CD4-positive, CD25-positive, alpha-beta regulatory T cell (primary cell): ENCODE measurements at regions not wholly inside any gene's neighbourhood (a gene's known extent, or its start where the extent isn't known, plus 50 kb on each side); places are given as distances from the start of the nearest gene placed in this dataset.

Source experiments
- ATAC-seq, 2 donors: fragments of 150-1000 bp; cut with Tn5 transposase; one replicate each; pipeline ENCODE4 v1.10.0; 2021; ENCODE audit warnings: low read depth in 2 of 2, moderate number of reproducible peaks in 2 of 2, moderate library complexity in 1 of 2
- DNase-seq, 3 donors: peaks; one replicate each; pipeline versions ENCODE4 v3.0.0 to v3.0.0-alpha.2; 2012 to 2022; ENCODE audit warnings: mixed read lengths in 1 of 3
- H3K27ac ChIP-seq: one replicate; pipeline ENCODE4 v1.7.0; 2013; ENCODE audit warnings: mild to moderate bottlenecking, low read length; ENCODE audit not compliant: insufficient read depth, poor library complexity, severe bottlenecking
- H3K27me3 ChIP-seq: one replicate; pipeline ENCODE4 v1.7.0; 2013; ENCODE audit warnings: low read length; ENCODE audit not compliant: control insufficient read depth, insufficient read depth
- H3K36me3 ChIP-seq: one replicate; pipeline ENCODE4 v1.7.0; 2013; ENCODE audit warnings: mild to moderate bottlenecking, low read length, moderate library complexity; ENCODE audit not compliant: control insufficient read depth, insufficient read depth
- H3K4me1 ChIP-seq: 2 replicates; pipeline ENCODE4 v1.7.0; 2013; ENCODE audit warnings: mild to moderate bottlenecking, low read length; ENCODE audit not compliant: insufficient read depth, control insufficient read depth, poor library complexity, severe bottlenecking
- H3K4me3 ChIP-seq: one replicate; pipeline ENCODE4 v1.7.0; 2013; ENCODE audit warnings: low read depth, mild to moderate bottlenecking, low read length, moderate library complexity
- H3K9me3 ChIP-seq, 2 experiments: 1 replicate in 1 of 2; 2 replicates in 1 of 2; pipeline ENCODE4 v1.7.0; 2013; ENCODE audit warnings: low read length in 2 of 2, mild to moderate bottlenecking in 1 of 2, moderate library complexity in 1 of 2; ENCODE audit not compliant: control insufficient read depth in 2 of 2
- H3K27ac Mint-ChIP-seq, 3 donors: one replicate each; pipeline ENCODE4 v1.8.0; 2020 to 2022; ENCODE audit warnings: mild to moderate bottlenecking in 3 of 3, mixed read lengths in 3 of 3, moderate library complexity in 2 of 3
- H3K27me3 Mint-ChIP-seq: one replicate; pipeline ENCODE4 v1.8.0; 2022; ENCODE audit warnings: mild to moderate bottlenecking, mixed read lengths
- H3K36me3 Mint-ChIP-seq: one replicate; pipeline ENCODE4 v1.8.0; 2020; ENCODE audit warnings: mixed read lengths
- H3K4me1 Mint-ChIP-seq, 4 donors: one replicate each; pipeline ENCODE4 v1.8.0; 2020 to 2022; ENCODE audit warnings: mixed read lengths in 4 of 4, mild to moderate bottlenecking in 1 of 4
- H3K4me3 Mint-ChIP-seq, 4 donors: one replicate each; pipeline ENCODE4 v1.8.0; 2020 to 2022; ENCODE audit warnings: mild to moderate bottlenecking in 4 of 4, mixed read lengths in 4 of 4, moderate library complexity in 3 of 4
- H3K9me3 Mint-ChIP-seq, 7 donors: one replicate each; pipeline ENCODE4 v1.8.0; 2020 to 2022; ENCODE audit warnings: mixed read lengths in 7 of 7, mild to moderate bottlenecking in 3 of 7, moderate library complexity in 2 of 7

DNA sequence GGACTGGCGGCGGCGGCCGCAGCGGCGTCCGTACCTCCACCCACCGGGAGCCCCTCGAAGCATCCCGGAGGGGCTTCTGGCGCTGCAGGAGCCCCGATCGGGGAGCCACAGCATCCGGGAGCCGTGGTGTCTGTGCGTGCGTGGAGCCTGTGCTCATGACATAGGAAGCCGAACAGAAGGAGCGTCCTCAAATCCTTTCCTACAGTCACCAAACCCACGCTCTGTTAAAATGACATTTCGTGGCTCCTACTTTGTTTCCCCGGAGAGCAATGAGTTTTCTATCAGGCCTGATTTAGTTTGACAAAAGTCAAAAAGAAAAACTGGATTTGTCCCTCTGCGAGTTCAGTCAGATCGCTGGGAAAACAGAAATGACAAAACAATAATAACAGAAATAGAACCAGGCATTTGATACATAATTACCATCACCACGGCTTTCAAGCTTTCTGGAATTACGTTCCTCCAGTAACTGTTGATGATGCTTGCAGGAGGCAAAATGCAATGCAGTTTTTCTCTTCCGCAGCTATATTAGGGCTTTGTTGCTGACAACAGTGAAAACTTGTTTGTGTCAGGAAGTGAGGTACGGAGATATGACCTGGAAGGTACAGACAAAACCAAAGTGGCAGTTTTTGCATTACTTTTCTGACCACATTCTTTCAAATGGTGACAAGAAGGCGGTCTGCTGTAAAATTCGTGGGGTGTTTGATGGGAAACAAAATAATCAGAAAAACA is 219.3 kb upstream of the MKLN1 start:
- Mint-ChIP-seq H3K36me3 (peaks cover 7% of the 10 kb centered on the region), H3K4me1 (peaks cover 38 to 68% (median 54%) of the 10 kb centered on the region in 4 donors), H3K27ac (peak overlapping the region; percentile 95 to 99 (median 99)), H3K27me3 (peaks cover 24% of the 10 kb centered on the region), H3K9me3 (peaks cover 0 to 3% (median 2%) of the 10 kb centered on the region in 7 donors), H3K4me3 (peak overlapping the region; percentile 93 to 100 (median 98))
- H3K36me3 ChIP-seq: peaks cover 14% of the 10 kb centered on the region
- peak overlapping the region; percentile 94 for H3K4me3 ChIP-seq
- peaks cover 60% of the 10 kb centered on the region for H3K4me1 ChIP-seq
- no peak for ATAC-seq
- H3K9me3 ChIP-seq: no peaks in the 10 kb centered on the region
- H3K27ac ChIP-seq: peak overlapping the region; percentile 98
- no peaks in the 10 kb centered on the region for H3K27me3 ChIP-seq
- DNase-seq: peak; percentile 41 to 71 (median 68)

DNA sequence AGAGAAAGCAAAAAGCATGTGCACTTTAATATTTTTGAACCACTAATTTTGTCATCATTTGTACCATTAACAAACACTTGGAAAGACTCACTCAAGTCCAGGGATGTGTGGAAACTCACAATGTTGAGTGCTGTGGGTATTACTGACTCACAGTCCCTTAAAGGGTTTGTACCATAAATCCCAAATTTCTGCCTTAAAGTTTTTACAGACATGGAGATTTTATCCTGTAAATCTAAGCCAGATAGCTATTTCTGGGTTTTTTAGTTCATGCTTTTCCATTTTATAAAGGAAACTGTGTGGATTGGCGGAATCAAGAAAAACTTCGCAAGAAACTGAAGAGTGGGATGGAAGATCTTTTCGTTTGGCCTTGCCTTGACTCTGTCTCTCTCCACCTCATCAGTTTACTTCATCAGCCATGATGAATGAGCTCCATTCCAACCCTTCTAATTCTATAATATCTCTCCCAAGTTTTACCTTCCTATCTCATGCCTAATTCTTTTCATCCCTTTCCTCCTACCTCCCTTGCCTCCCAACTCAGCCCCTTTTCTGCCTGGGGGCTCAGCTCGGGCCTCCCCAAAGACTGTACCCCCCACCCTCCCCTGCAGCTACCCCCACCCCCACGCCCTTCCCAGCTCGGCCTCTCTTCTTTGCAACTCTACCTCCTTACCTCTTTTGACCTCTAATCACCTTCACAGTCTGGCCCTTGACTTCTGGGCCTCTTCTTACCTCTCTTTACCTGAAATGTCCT is 218.5 kb upstream of the MKLN1 start:
- Histone ChIP-seq H3K27me3 (no peaks in the 10 kb centered on the region), H3K9me3 (no peaks in the 10 kb centered on the region), H3K4me3 (peak overlapping the region; percentile 94), H3K4me1 (peaks cover 51% of the 10 kb centered on the region), H3K36me3 (peaks cover 6% of the 10 kb centered on the region), H3K27ac (peak overlapping the region; percentile 98)
- H3K4me1 Mint-ChIP-seq: peaks cover 30 to 60% (median 46%) of the 10 kb centered on the region in 4 donors
- peaks cover 0 to 3% (median 2%) of the 10 kb centered on the region in 7 donors for H3K9me3 Mint-ChIP-seq
- peak overlapping the region; percentile 95 to 99 (median 99) for H3K27ac Mint-ChIP-seq
- ATAC-seq (no peak), DNase-seq (no peak)
- H3K4me3 Mint-ChIP-seq: peak overlapping the region; percentile 93 to 100 (median 98)
- H3K27me3 Mint-ChIP-seq: peaks cover 24% of the 10 kb centered on the region
- no peaks in the 10 kb centered on the region for H3K36me3 Mint-ChIP-seq

DNA sequence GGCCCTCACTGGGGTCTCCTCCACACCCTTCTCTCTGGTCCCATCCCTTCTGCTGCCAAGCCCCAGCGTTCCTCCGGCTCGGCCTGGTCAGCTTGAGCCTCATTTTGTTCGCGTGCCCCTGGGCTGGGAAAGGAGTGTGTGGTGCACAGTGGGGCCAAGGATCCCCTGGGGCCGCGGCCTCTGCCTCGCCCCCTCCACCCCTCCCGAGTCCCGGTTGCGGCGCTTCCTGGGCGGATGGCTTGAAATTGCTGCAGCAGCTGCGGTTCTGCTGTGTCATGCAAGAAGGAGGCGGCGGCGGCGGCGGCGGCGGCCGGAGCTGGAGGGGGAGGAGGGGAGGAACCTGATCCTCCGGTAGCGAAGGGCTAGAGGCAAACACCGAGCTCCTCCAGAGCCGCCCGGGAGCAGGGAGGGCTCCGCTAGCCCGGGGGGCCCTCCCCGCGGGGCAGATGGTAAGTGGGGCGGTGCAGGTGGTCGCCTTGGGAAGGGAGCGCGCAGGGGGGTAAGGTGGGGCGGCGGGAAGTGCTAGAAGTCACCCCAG is 217.8 kb upstream of the MKLN1 start:
- Histone ChIP-seq H3K36me3 (peaks cover 3% of the 10 kb centered on the region), H3K4me1 (peaks cover 45% of the 10 kb centered on the region), H3K9me3 (no peaks in the 10 kb centered on the region), H3K4me3 (peak overlapping the region; percentile 64), H3K27ac (peak overlapping the region; percentile 98), H3K27me3 (no peaks in the 10 kb centered on the region)
- DNase-seq: peak; percentile 68 to 89 (median 69)
- peak in 1 of 2 donors; percentile 8 for ATAC-seq
- Mint-ChIP-seq H3K27me3 (peaks cover 24% of the 10 kb centered on the region), H3K36me3 (no peaks in the 10 kb centered on the region), H3K27ac (peak overlapping the region; percentile 29 to 99 (median 99)), H3K9me3 (peaks cover 0 to 3% (median 2%) of the 10 kb centered on the region in 7 donors), H3K4me1 (peaks cover 24 to 53% (median 40%) of the 10 kb centered on the region in 4 donors), H3K4me3 (peak overlapping the region; percentile 93 to 100 (median 98))

DNA sequence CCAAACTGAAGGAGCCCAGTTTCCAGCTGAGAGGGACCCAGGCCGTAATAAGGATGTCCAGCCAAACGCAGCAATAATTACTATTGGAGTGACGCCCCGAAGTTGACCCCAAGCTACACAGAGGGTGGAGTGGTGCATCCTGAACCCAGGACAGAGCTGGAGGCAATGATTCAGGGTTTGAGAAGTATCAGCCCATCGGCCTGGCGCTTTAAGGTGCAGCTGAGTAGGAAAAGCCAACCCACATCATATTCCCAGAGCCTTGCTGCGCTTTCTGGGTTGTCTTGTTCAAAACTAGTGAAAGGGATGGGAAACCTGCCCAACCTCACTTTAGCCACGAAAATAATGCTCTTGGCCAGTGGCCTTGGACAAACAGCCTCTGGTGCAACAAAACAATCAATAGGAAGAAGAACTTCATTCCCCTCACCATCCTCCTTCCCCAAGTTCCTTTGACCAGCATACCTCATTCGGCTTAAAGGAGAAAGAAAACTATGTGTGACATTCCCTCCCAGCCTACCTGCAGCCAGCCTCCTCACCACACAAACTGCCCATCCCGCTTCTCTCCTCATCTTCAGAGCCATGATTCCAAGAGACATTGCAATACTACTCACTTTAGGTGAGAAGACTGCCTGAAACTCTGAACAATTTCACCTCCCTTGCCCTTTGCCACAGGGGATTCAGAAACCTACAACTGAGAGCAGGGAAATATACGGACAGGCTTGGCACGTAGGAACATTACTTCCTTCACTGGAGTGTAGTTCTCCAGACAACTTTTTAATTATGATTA is 217.2 kb upstream of the MKLN1 start:
- peaks cover 0 to 3% (median 2%) of the 10 kb centered on the region in 7 donors for H3K9me3 Mint-ChIP-seq
- peaks cover 24% of the 10 kb centered on the region for H3K27me3 Mint-ChIP-seq
- Histone ChIP-seq H3K36me3 (no peaks in the 10 kb centered on the region), H3K4me1 (peaks cover 38% of the 10 kb centered on the region), H3K9me3 (no peaks in the 10 kb centered on the region), H3K27ac (peak overlapping the region; percentile 98), H3K4me3 (peak overlapping the region; percentile 64), H3K27me3 (no peaks in the 10 kb centered on the region)
- no peak for ATAC-seq
- H3K36me3 Mint-ChIP-seq: no peaks in the 10 kb centered on the region
- H3K27ac Mint-ChIP-seq: peak overlapping the region; percentile 63 to 88 (median 84)
- DNase-seq: no peak
- H3K4me1 Mint-ChIP-seq: peaks cover 19 to 48% (median 36%) of the 10 kb centered on the region in 4 donors
- peak overlapping the region; percentile 78 to 99 (median 92) for H3K4me3 Mint-ChIP-seq

DNA sequence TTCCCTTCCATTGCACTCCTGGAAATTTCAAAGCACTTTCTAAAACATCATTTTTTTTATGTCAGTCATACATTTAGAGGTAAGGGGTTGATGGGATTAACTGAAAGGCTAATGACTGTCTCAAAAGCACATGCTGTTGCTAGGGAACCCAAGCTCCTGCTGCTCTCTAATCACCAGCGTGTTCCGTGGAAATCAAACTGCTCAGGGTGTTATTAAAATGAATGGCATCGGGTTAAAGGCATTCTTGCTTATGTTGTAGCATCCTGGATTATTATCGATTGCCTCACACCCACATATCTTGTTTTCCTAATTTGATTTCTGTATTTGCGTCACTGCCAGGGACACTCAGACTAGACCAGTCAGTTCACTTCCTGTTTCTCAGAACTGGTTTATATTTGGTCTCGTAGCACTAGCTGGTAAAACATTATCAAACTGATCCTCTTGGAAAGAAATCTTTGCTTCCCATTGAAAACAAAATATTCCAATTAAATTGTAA is 216.5 kb upstream of the MKLN1 start:
- Histone ChIP-seq H3K27ac (no peak overlapping the region), H3K27me3 (no peaks in the 10 kb centered on the region), H3K9me3 (no peaks in the 10 kb centered on the region), H3K4me1 (peaks cover 38% of the 10 kb centered on the region), H3K4me3 (peak overlapping the region; percentile 64), H3K36me3 (no peaks in the 10 kb centered on the region)
- Mint-ChIP-seq H3K9me3 (peaks cover 0 to 3% (median 2%) of the 10 kb centered on the region in 7 donors), H3K4me3 (peak overlapping the region; percentile 78 to 99 (median 92)), H3K4me1 (peaks cover 19 to 48% (median 36%) of the 10 kb centered on the region in 4 donors), H3K36me3 (no peaks in the 10 kb centered on the region), H3K27me3 (peaks cover 24% of the 10 kb centered on the region), H3K27ac (peak overlapping the region; percentile 63 to 88 (median 84))
- peak in 2 of 3 donors; percentile 48 to 61 for DNase-seq
- ATAC-seq: no peak

DNA sequence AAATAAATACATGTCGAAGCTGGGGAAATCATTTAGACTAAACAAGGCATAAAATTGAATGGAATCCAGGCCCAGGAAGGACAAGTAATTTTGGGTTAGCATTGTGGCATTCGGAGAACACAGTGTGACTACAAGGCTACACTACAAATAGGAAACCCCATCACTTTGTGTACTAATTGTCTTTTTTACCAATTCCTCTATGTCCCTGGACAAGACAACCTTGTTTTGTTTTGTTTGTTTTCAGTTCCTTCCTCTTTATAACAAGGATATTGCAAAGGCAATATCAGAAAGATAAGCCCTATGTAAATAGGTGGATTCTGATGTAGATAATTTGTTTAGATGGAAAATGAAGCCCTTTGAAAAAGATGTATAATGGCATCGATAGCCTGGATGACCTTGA is 215.9 kb upstream of the MKLN1 start:
- no peak for DNase-seq
- H3K4me1 Mint-ChIP-seq: peaks cover 19 to 48% (median 36%) of the 10 kb centered on the region in 4 donors
- Histone ChIP-seq H3K27ac (no peak overlapping the region), H3K9me3 (no peaks in the 10 kb centered on the region), H3K36me3 (no peaks in the 10 kb centered on the region), H3K27me3 (no peaks in the 10 kb centered on the region), H3K4me3 (peak overlapping the region; percentile 64), H3K4me1 (peaks cover 38% of the 10 kb centered on the region)
- H3K27ac Mint-ChIP-seq: peak overlapping the region in 1 of 3 donors; percentile 84
- H3K36me3 Mint-ChIP-seq: no peaks in the 10 kb centered on the region
- H3K9me3 Mint-ChIP-seq: peaks cover 0 to 4% (median 0%) of the 10 kb centered on the region in 7 donors
- H3K4me3 Mint-ChIP-seq: peak overlapping the region in 1 of 4 donors; percentile 93
- no peak for ATAC-seq
- peaks cover 17% of the 10 kb centered on the region for H3K27me3 Mint-ChIP-seq

DNA sequence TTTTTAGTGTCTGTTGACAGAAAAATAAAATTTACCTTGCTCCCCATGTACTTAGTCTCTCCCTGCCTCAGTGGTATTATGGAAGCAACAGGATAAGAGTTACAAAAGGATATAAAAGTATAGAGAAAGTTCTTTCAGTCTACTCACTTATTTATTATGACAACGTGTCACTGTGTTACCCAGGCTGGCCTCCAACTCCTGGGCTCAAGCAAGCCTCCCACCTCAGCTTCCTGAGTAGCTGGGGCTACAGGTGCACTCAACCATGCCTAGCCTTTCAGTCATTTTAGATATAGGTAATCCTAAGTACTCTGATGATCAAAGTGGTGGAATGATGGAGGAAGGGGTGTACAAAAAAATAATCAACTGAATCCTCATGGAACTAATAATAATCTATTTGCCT is 215.2 kb upstream of the MKLN1 start:
- DNase-seq: no peak

More for the DNA sequence above, 215.2 kb upstream of the MKLN1 start:
- Mint-ChIP-seq H3K4me1 (peaks cover 20 to 48% (median 36%) of the 10 kb centered on the region in 4 donors), H3K27me3 (peaks cover 11% of the 10 kb centered on the region), H3K9me3 (peaks cover 0 to 4% (median 0%) of the 10 kb centered on the region in 7 donors), H3K4me3 (peak overlapping the region in 3 of 4 donors; percentile 2 to 93 (median 39)), H3K27ac (peak overlapping the region in 2 of 3 donors; percentile 75 to 76), H3K36me3 (peaks cover under 1% of the 10 kb centered on the region)
- no peak for ATAC-seq
- H3K4me1 ChIP-seq: peaks cover 38% of the 10 kb centered on the region
- H3K27me3 ChIP-seq: no peaks in the 10 kb centered on the region
- H3K4me3 ChIP-seq: no peak overlapping the region
- H3K36me3 ChIP-seq: no peaks in the 10 kb centered on the region
- H3K27ac ChIP-seq: no peak overlapping the region
- H3K9me3 ChIP-seq: no peaks in the 10 kb centered on the region
